ENCODE measurements at regions not wholly inside any gene's neighbourhood (a gene's known extent, or its start where the extent isn't known, plus 50 kb on each side); places are given as distances from the start of the nearest gene placed in this dataset.

DNA sequence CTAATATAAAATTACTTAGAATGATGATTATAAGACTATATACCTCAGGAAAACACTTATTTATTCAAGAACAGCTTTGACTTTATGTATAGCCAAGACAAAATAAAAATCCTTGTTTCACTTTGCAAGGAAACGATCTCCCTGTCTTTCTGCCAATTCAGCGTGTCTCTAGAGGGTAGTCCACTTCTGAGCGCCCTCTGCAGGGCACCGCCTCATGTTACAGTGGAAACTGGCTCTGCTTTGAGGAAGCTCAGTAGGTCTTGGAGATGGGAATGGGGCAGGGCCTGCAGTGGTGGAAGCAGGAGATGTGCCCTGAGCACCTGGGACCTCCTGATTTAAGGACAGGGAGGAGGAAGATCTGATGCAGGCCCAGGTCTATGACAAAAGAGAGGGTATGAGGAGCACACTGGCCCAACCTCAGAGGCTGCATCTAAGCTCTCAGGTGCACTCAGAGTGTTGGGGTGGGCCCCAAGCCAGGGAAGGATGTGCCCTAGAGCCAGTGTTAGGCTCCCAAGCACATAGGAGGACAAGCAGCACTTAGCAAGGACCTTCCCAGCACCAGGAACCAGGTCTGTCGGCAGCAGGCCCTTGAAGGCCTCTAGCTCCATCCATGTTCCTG is 481.0 kb downstream of the TNS3 start:
- Mint-ChIP-seq H3K4me1 (no peaks in the 10 kb centered on the region), H3K9me3 (no peaks in the 10 kb centered on the region), H3K36me3 (no peaks in the 10 kb centered on the region), H3K4me3 (no peak overlapping the region), H3K27ac (no peak overlapping the region), H3K27me3 (no peaks in the 10 kb centered on the region)
- 88% methylated on average over 4 of the region's 5 CpGs for WGBS (ENCODE audit: insufficient coverage)
- Histone ChIP-seq H3K27me3 (replicated peaks in 1 of 2; ENCODE audit: control insufficient read depth in 2 of 2, extremely low read depth in 1 of 2, insufficient read depth in 2 of 2, low read length in 1 of 2) (peaks cover 0 to 8% of the 10 kb centered on the region in 2 experiments), H3K4me3 (ENCODE audit: control insufficient read depth in 1 of 2, extremely low read depth in 1 of 2, low read length in 1 of 2) (no peak overlapping the region), H3K9me3 (no peaks in the 10 kb centered on the region), H3K36me3 (ENCODE audit: control insufficient read depth in 2 of 2, extremely low read depth in 1 of 2, insufficient read depth in 1 of 2, low read length in 1 of 2) (no peaks in the 10 kb centered on the region), H3K27ac (ENCODE audit: low read length) (no peak overlapping the region), H3K4me1 (ENCODE audit: control insufficient read depth in 1 of 2, extremely low read depth in 1 of 2, insufficient read depth in 2 of 2, low read length in 2 of 2) (no peaks in the 10 kb centered on the region)
- POLR2A ChIA-PET = no interaction called here
- ATAC-seq (replicated peaks in 1 of 4) (no peak), DNase-seq (no peak)
- CTCF ChIA-PET = no interaction called here

DNA sequence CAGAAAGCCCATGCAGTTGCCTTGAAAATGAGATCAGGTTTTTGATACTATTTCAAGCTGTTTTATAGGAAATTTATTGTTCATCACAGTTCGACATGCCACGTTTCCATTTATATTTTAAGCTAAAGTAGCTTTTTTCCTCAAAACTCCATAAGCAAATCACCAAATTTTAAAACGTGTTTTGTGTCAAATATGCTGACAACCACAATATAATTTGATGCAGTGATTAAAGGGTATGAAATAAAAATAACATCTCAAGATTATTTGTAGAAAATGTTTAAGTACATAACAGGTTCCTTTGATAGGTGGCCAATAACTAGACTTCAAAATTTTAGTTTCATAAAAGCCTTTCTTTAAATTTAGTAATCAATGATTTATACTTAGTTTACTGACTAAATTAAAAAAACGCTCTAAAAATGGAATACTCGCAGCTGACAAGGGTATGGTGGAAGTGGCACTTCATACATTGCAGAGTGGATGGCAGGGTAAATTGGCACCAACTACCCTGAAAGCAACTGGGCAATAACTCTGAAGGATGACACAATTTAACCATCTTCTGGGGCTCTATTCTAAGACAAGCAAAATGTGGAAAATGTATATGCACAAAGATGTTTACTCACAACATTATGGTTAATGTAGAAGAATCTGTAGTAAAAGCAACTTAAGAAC is 481.6 kb downstream of the TNS3 start:
- Mint-ChIP-seq H3K36me3 (no peaks in the 10 kb centered on the region), H3K4me3 (no peak overlapping the region), H3K9me3 (no peaks in the 10 kb centered on the region), H3K4me1 (no peaks in the 10 kb centered on the region), H3K27ac (no peak overlapping the region), H3K27me3 (no peaks in the 10 kb centered on the region)
- Histone ChIP-seq H3K27ac (ENCODE audit: low read length) (no peak overlapping the region), H3K4me3 (ENCODE audit: control insufficient read depth in 1 of 2, extremely low read depth in 1 of 2, low read length in 1 of 2) (no peak overlapping the region), H3K36me3 (ENCODE audit: control insufficient read depth in 2 of 2, extremely low read depth in 1 of 2, insufficient read depth in 1 of 2, low read length in 1 of 2) (no peaks in the 10 kb centered on the region), H3K27me3 (replicated peaks in 1 of 2; ENCODE audit: control insufficient read depth in 2 of 2, extremely low read depth in 1 of 2, insufficient read depth in 2 of 2, low read length in 1 of 2) (peaks cover 0 to 8% of the 10 kb centered on the region in 2 experiments), H3K4me1 (ENCODE audit: control insufficient read depth in 1 of 2, extremely low read depth in 1 of 2, insufficient read depth in 2 of 2, low read length in 2 of 2) (no peaks in the 10 kb centered on the region), H3K9me3 (no peaks in the 10 kb centered on the region)
- no CpG with 5 or more reads among the region's 5 CpGs for WGBS (ENCODE audit: insufficient coverage)
- ChIA-PET POLR2A (no interaction called here), CTCF (no interaction called here)
- no peak for DNase-seq
- ATAC-seq (replicated peaks in 1 of 4) = no peak

DNA sequence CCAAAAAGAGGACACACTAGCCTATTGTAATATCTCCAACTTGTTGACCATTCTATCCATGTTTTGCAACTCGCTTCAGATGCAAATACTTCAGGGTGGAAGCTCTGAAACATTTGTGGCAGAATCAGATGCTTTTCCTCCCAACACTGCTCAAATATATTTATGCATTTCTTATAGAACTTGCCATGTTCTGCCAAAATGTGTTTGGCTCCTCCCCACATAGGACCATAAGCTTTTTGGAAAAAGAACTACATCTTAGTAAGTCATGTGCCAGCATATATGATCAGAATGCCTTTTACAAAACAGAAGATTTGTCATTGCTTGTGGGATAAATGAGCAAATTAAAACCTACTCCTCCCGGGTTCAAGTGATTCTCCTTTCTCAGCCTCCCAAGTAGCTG is 484.5 kb downstream of the TNS3 start:
- WGBS (ENCODE audit: insufficient coverage) = 100% methylated on average over 1 of the region's 2 CpGs
- Mint-ChIP-seq H3K36me3 (no peaks in the 10 kb centered on the region), H3K9me3 (no peaks in the 10 kb centered on the region), H3K27ac (no peak overlapping the region), H3K27me3 (no peaks in the 10 kb centered on the region), H3K4me3 (no peak overlapping the region), H3K4me1 (no peaks in the 10 kb centered on the region)
- Histone ChIP-seq H3K4me1 (ENCODE audit: control insufficient read depth in 1 of 2, extremely low read depth in 1 of 2, insufficient read depth in 2 of 2, low read length in 2 of 2) (no peaks in the 10 kb centered on the region), H3K27ac (ENCODE audit: low read length) (no peak overlapping the region), H3K4me3 (ENCODE audit: control insufficient read depth in 1 of 2, extremely low read depth in 1 of 2, low read length in 1 of 2) (no peak overlapping the region), H3K36me3 (ENCODE audit: control insufficient read depth in 2 of 2, extremely low read depth in 1 of 2, insufficient read depth in 1 of 2, low read length in 1 of 2) (no peaks in the 10 kb centered on the region), H3K9me3 (no peaks in the 10 kb centered on the region), H3K27me3 (replicated peaks in 1 of 2; ENCODE audit: control insufficient read depth in 2 of 2, extremely low read depth in 1 of 2, insufficient read depth in 2 of 2, low read length in 1 of 2) (peaks cover 2 to 5% of the 10 kb centered on the region in 2 experiments)
- POLR2A ChIA-PET = no interaction called here
- ATAC-seq (replicated peaks in 1 of 4) (no peak), DNase-seq (no peak)
- CTCF ChIA-PET = no interaction called here

DNA sequence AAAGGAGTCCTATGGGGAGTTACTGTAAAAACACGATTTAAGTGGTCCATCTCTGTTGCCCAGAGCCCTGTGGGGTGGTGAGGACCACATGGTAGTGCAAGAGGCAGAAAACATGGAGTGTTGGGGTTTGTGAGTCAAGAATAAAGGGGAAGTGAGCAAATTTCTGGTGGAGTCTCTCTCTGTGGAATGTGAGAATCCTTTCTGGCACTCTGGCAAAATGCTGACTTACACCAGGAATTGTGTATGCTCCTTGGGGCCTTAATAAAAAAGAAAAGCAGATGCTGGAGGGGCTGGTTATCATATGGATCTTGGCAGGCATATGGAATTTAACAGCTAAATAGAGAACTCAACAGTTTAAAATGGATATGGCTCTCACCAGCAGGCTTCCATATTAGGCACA is 486.0 kb downstream of the TNS3 start:
- no peak for ATAC-seq (replicated peaks in 1 of 4)
- ChIA-PET CTCF (no interaction called here), POLR2A (no interaction called here)
- no peak overlapping the region for H3K27ac Mint-ChIP-seq
- Histone ChIP-seq H3K36me3 (ENCODE audit: control insufficient read depth in 2 of 2, extremely low read depth in 1 of 2, insufficient read depth in 1 of 2, low read length in 1 of 2) (no peaks in the 10 kb centered on the region), H3K27ac (ENCODE audit: low read length) (no peak overlapping the region), H3K27me3 (replicated peaks in 1 of 2; ENCODE audit: control insufficient read depth in 2 of 2, extremely low read depth in 1 of 2, insufficient read depth in 2 of 2, low read length in 1 of 2) (peaks cover 2% of the 10 kb centered on the region in 2 experiments), H3K9me3 (no peaks in the 10 kb centered on the region), H3K4me3 (ENCODE audit: control insufficient read depth in 1 of 2, extremely low read depth in 1 of 2, low read length in 1 of 2) (no peak overlapping the region), H3K4me1 (ENCODE audit: control insufficient read depth in 1 of 2, extremely low read depth in 1 of 2, insufficient read depth in 2 of 2, low read length in 2 of 2) (no peaks in the 10 kb centered on the region)
- H3K36me3 Mint-ChIP-seq = no peaks in the 10 kb centered on the region
- WGBS (ENCODE audit: insufficient coverage) = 25% methylated on average over 1 of the region's 1 CpG
- H3K4me1 Mint-ChIP-seq = no peaks in the 10 kb centered on the region
- DNase-seq = no peak
- H3K9me3 Mint-ChIP-seq = no peaks in the 10 kb centered on the region
- no peak overlapping the region for H3K4me3 Mint-ChIP-seq
- peaks cover under 1 to 4% of the 10 kb centered on the region in 2 donors for H3K27me3 Mint-ChIP-seq

DNA sequence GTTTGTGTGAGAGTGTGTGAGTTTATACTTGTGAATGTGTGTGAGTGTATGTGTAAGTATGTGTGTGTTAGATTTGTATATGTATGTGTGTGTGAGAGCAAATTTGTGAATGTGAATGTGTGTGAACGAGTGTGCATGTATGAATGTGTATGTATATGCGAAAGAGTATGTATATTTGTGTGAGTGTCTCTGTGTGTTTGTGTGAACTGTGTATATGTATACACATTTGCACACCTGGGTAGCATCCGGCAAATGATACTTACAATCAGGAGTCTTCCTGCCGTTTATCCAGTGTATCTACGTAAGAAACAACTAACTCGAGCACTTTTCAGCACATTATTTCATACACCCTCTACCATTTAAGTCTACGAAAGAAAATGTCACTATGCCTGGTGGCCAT is 487.4 kb downstream of the TNS3 start:
- DNase-seq = no peak
- no peaks in the 10 kb centered on the region for H3K9me3 ChIP-seq
- Mint-ChIP-seq H3K36me3 (no peaks in the 10 kb centered on the region), H3K9me3 (no peaks in the 10 kb centered on the region), H3K27ac (no peak overlapping the region), H3K4me1 (no peaks in the 10 kb centered on the region), H3K27me3 (peaks cover 8 to 12% of the 10 kb centered on the region in 2 donors), H3K4me3 (no peak overlapping the region)
- H3K4me3 ChIP-seq (ENCODE audit: control insufficient read depth in 1 of 2, extremely low read depth in 1 of 2, low read length in 1 of 2) = no peak overlapping the region
- POLR2A ChIA-PET = no interaction called here
- H3K4me1 ChIP-seq (ENCODE audit: control insufficient read depth in 1 of 2, extremely low read depth in 1 of 2, insufficient read depth in 2 of 2, low read length in 2 of 2) = no peaks in the 10 kb centered on the region
- peaks cover 0 to 2% of the 10 kb centered on the region in 2 experiments for H3K27me3 ChIP-seq (replicated peaks in 1 of 2; ENCODE audit: control insufficient read depth in 2 of 2, extremely low read depth in 1 of 2, insufficient read depth in 2 of 2, low read length in 1 of 2)
- H3K27ac ChIP-seq (ENCODE audit: low read length) = no peak overlapping the region
- ATAC-seq (replicated peaks in 1 of 4) = no peak
- no peaks in the 10 kb centered on the region for H3K36me3 ChIP-seq (ENCODE audit: control insufficient read depth in 2 of 2, extremely low read depth in 1 of 2, insufficient read depth in 1 of 2, low read length in 1 of 2)
- 81% methylated on average over 3 of the region's 7 CpGs for WGBS (ENCODE audit: insufficient coverage)
- CTCF ChIA-PET = no interaction called here

DNA sequence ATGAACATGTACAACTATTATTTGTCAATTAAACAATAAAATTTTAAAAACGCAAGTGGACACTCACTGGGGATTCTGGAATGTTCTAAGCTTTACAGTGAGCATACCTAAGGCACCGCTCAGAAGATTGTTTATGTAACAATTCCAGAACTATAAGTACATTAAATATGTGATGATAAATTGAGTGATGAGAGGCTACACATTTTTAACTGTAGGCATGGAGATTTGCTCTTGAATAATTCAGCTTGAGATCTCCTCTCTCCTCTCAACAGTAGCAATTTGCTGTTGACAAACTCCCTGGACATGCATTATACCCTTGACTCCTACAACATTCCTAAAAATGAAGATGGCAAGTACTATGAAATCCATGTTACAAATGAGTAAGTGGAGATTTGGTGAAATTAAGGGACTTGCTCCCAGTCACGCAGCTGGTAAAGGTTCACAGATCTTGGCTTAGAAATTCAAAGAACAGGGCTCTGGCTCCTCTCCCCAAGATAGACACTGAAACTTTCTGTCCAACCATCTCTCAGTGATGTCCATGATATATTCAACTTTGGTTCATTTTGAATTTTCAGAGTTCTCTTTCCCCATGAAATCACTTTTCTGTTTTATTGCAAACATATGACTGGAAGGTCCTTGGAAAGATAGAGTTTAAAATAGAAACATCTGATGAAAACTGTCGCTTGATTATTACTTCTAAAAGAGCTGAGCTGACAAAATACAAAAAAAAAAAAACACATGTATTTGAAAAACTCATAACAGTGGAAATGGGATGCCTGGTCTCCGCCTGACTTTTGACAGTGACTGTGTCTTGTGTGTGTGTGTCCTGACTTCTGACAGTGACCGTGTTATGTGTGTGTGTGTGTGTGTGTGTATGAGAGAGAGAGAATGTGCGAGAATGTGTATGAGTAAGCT is 488.3 kb downstream of the TNS3 start:
- ATAC-seq (replicated peaks in 1 of 4) = no peak
- H3K27me3 Mint-ChIP-seq = peaks cover 8 to 12% of the 10 kb centered on the region in 2 donors
- 94% methylated on average over 4 of the region's 7 CpGs for WGBS (ENCODE audit: insufficient coverage)

More for the DNA sequence above, 488.3 kb downstream of the TNS3 start:
- Mint-ChIP-seq H3K36me3 (no peaks in the 10 kb centered on the region), H3K4me3 (no peak overlapping the region), H3K9me3 (no peaks in the 10 kb centered on the region), H3K27ac (no peak overlapping the region), H3K4me1 (no peaks in the 10 kb centered on the region)
- no peak overlapping the region for H3K4me3 ChIP-seq (ENCODE audit: control insufficient read depth in 1 of 2, extremely low read depth in 1 of 2, low read length in 1 of 2)
- H3K27ac ChIP-seq (ENCODE audit: low read length) = no peak overlapping the region
- ChIA-PET CTCF (no interaction called here), POLR2A (no interaction called here)
- no peaks in the 10 kb centered on the region for H3K4me1 ChIP-seq (ENCODE audit: control insufficient read depth in 1 of 2, extremely low read depth in 1 of 2, insufficient read depth in 2 of 2, low read length in 2 of 2)
- DNase-seq = no peak
- no peaks in the 10 kb centered on the region for H3K36me3 ChIP-seq (ENCODE audit: control insufficient read depth in 2 of 2, extremely low read depth in 1 of 2, insufficient read depth in 1 of 2, low read length in 1 of 2)
- H3K27me3 ChIP-seq (replicated peaks in 1 of 2; ENCODE audit: control insufficient read depth in 2 of 2, extremely low read depth in 1 of 2, insufficient read depth in 2 of 2, low read length in 1 of 2) = peaks cover 0 to 2% of the 10 kb centered on the region in 2 experiments
- no peaks in the 10 kb centered on the region for H3K9me3 ChIP-seq

Data from T-cell (primary cell).